T47D (cell line): ENCODE measurements at regions not wholly inside any gene's neighbourhood (a gene's known extent, or its start where the extent isn't known, plus 50 kb on each side); places are given as distances from the start of the nearest gene placed in this dataset.

ENCODE experiments used
- DNase-seq, 2 experiments: peaks; one replicate each; pipeline versions ENCODE4 v3.0.0 to v3.0.0-alpha.2; 2011 to 2012; ENCODE audit warnings: low read depth in 1 of 2, low spot score in 1 of 2
- JUND ChIP-seq: IDR thresholded peaks from 2 replicates; pipeline ENCODE4 v1.6.1; 2012; ENCODE audit warnings: low read depth
- in situ Hi-C: cut with HindIII; loops from 2 replicates; pipeline ENCODE4 v1.10.0; 2016; ENCODE audit warnings: low sequenced_read_pairs, low pct_unique_long_range_greater_than_20kb

DNA sequence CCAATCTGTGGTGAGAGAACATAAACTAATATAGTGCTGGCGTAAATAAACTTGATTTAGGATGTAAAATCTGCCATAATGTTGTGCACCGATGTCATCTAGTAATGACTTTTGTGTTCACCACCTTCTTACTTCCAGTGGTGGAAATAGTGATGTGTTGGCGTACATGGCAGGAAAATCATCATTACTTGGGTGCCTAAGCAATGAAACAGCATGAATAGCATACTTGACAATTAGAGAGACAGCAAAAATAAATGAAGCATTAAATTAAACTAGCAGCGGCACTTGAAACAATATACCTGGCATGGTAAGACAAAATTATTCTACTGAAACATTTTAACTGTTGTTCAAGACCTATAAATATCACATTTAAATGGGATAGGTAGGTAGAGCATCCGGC is 73.2 kb upstream of the DSC1 start:
- in situ Hi-C loops, result no loop called here
- DNase-seq, result no peak
- TF ChIP-seq JUND, result no peak

DNA sequence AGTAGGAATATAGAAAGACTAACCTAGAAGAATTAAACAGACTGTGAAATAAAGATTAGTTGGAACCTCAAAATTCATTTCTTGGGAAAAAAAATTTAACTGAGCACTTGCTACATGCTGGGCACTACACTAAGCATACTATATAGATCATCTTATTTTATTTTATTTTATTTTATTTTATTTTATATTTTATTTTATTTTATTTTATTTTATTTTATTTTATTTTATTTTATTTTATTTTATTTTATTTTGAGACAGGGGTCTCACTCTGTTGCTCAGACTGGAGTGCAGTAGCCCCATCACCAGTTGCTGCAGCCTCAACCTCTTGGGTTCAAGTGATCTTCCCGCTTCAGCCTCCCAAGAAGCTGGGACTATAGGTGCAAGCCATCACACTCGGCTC is 74.5 kb upstream of the DSC1 start:
- TF ChIP-seq JUND, result no peak
- no peak for DNase-seq
- in situ Hi-C loops, result no loop called here

DNA sequence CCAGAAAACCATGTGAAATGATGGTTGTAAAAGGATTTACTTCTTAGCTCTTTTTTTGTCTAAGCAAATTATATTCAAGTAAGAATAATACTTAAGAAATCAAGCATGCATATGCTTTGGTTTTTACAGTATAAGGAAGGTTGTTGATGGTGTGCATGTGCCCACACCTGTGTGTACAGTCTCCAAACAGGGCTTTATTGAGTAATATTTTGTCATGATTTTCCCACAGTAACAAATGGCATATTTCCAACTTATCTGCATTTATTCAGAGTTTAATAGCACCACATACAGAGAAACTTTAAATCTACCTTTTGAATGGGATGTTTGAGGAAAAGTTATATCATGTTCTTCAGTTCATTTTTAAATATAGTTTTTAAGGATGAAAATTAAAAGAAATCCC is 76.5 kb upstream of the DSG1 start:
- no peak for DNase-seq
- in situ Hi-C loops, result no loop called here
- TF ChIP-seq JUND, result no peak

GRCh38 chr18:31241900-31242409 is 76.0 kb upstream of the DSG1 start:
- peak; percentile 35; the same call in 1 of the 2 replicates for TF ChIP-seq JUND
- in situ Hi-C loops, result no loop called here
- DNase-seq, result peak; percentile 25 to 95

DNA sequence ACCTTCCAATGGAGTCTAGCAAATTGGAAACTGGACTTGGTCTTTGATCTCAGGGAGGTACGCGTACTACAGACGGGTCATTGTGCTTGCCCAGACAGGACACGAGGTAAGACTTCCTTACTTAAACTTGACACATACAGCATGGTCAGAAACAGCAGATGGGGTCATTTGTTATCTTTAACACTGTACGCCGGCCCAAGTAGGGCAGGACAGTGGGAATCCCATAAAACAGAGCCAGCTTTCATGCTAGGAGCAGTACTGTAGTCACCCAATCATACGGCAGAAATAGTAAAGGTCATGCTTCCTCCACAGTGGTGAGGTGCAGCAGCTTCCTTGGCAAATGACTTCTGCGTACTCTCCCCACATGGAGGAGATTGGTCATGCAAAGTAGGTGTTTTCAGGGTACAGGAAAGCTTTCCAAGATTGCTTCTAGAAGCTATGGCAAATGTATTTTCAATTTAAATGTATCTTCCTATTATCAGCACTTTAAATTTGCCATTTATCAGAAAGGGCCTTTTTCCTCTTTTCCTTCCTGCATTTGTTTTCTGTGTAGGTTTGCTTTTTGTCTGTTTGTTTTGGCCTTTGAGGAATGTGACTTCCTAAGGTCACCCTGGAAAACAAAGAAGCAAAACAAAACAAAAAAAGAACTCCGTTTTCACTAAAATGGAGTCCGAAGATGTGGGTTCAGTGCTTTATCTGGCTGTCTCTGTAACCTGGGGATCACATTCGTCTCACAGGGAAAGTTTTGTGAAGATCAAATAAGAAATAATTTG is 74.0 kb upstream of the DSG1 start:
- in situ Hi-C loops, result no loop called here
- peak in 1 of 2 experiments; percentile 13 for DNase-seq
- TF ChIP-seq JUND, result no peak

DNA sequence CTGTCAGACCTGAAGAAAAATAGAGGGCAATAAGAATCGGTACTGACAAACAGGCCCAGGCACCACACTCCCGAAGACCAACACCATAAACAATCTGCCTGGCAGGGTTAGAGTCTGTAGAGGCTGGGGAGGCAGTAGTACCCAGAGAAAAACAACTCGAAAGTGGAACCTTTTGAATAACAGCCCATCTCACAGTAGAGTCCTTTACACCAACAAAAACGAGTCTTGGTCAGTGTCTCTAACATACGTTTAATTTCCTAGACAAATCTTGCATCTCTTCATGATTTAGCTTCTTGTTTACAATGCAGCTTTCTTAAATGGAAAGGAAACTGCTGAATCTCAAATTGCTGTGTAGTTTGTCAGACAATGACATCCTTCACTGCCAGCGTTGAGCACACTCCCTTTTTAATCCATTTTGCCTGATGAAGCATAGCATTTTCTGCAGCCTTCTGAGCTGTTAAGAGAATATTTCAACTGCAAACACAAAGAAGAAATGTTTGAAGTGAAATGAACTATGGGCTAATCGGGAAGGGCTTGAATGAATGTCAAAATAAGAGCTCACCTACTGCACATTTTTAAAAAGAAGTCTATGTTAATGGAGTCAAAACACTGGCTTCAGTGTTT is 73.1 kb upstream of the DSG1 start:
- TF ChIP-seq JUND, result no peak
- DNase-seq, result no peak
- in situ Hi-C loops, result no loop called here

- in situ Hi-C loops, result no loop called here
- no peak for TF ChIP-seq JUND
- DNase-seq, result no peak
Observed at GRCh38 chr18:31245820-31246219, 72.1 kb upstream of the DSG1 start.

DNA sequence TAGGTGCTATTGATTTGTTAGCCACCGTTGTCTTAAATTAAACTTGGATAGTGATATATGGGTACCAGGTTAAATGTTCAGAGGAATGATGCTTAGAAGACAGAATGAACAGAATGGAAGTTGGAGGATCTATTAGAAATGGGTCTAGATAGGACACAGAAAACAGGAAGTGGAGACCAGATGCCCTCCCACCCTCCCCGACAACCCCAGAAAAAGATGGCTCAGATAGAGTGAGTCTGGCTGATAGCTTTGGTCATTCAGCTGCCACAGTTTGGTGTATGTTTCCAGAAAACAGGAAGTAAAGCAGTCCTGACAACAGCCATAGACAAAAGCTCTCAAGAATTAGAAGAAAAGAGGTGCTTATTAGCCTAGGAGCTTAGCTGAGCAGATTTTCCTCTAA is 71.5 kb upstream of the DSG1 start:
- in situ Hi-C loops, result no loop called here
- TF ChIP-seq JUND, result no peak
- no peak for DNase-seq

GRCh38 chr18:31247574-31248199 is 70.3 kb upstream of the DSG1 start:
- TF ChIP-seq JUND, result no peak
- no peak for DNase-seq
- in situ Hi-C loops, result no loop called here

GRCh38 chr18:31248783-31249521 is 69.0 kb upstream of the DSG1 start:
- in situ Hi-C loops, result no loop called here
- no peak for DNase-seq
- TF ChIP-seq JUND, result no peak

GRCh38 chr18:31250902-31251301 is 67.1 kb upstream of the DSG1 start:
- no peak for TF ChIP-seq JUND
- in situ Hi-C loops, result no loop called here
- no peak for DNase-seq

- no peak for DNase-seq
- in situ Hi-C loops, result no loop called here
- TF ChIP-seq JUND, result no peak
Observed at GRCh38 chr18:31252522-31252921, 65.4 kb upstream of the DSG1 start.
